Vagina (tissue), 2 donors: ENCODE measurements at regions not wholly inside any gene's neighbourhood (a gene's known extent, or its start where the extent isn't known, plus 50 kb on each side); places are given as distances from the start of the nearest gene placed in this dataset.
"Not testable (repeated sequence)": the region's sequence is repeated elsewhere in the genome, so short reads cannot be mapped to it uniquely, and the experiment has no call there.

Experiments used
- DNase-seq, 2 donors: peaks; one replicate each; pipeline ENCODE4 v3.0.0-alpha.2; 2017; ENCODE audit errors: extremely low spot score in 2 of 2
- H3K27ac ChIP-seq: fragments of 200-600 bp; sonication (generic); one replicate; pipeline ENCODE4 v1.5.1; 2019
- H3K27me3 ChIP-seq: fragments of 200-600 bp; sonication (generic); one replicate; pipeline ENCODE4 v1.5.1; 2019
- H3K36me3 ChIP-seq, 2 donors: fragments of 200-600 bp; sonication (generic); one replicate each; pipeline ENCODE4 v1.5.1; 2017 to 2019
- H3K4me1 ChIP-seq: fragments of 200-600 bp; sonication (generic); one replicate; pipeline ENCODE4 v1.5.1; 2019
- H3K4me3 ChIP-seq, 2 donors: fragments of 200-600 bp; sonication (generic); 1 replicate in 1 of 2; 2 replicates in 1 of 2; pipeline ENCODE4 v1.5.1; 2016 to 2019
- H3K9me3 ChIP-seq: fragments of 200-600 bp; sonication (generic); one replicate; pipeline ENCODE4 v1.5.1; 2019
- CTCF ChIP-seq, 3 experiments: fragments of 450-650 bp in 2 of 3; fragments of 200-600 bp in 1 of 3; sonication (generic) in 1 of 3; IDR thresholded peaks; one replicate each; pipeline ENCODE4 v1.5.1; 2017 to 2019; ENCODE audit warnings: antibody characterized with exemption in 3 of 3, mild to moderate bottlenecking in 2 of 3, moderate library complexity in 2 of 3
- POLR2A ChIP-seq, 2 donors: fragments of 450-650 bp; IDR thresholded peaks; one replicate each; pipeline ENCODE4 v1.6.1; 2017; ENCODE audit warnings: antibody characterized with exemption in 2 of 2, mild to moderate bottlenecking in 2 of 2, moderate library complexity in 2 of 2
- POLR2AphosphoS5 ChIP-seq, 2 donors: sonication (generic); formaldehyde crosslinking; IDR thresholded peaks; one replicate each; pipeline ENCODE4 v1.9.0; 2017; ENCODE audit warnings: antibody characterized with exemption in 2 of 2, mild to moderate bottlenecking in 2 of 2, low read depth in 1 of 2; ENCODE audit not compliant: insufficient read depth in 1 of 2
- intact Hi-C: fragments of 100-400 bp; cut with DNase I; formaldehyde crosslinking; loops from one replicate; pipeline ENCODE4 v1.15.1; 2023

- intact Hi-C loops: no loop called here
Observed at GRCh38 chr4:61004651-61005170, 195.4 kb upstream of the ADGRL3 start.

GRCh38 chr4:61011051-61011450 is 189.1 kb upstream of the ADGRL3 start:
- intact Hi-C loops: no loop called here

More at GRCh38 chr4:61004651-61005170, 195.4 kb upstream of the ADGRL3 start:
- no peak for DNase-seq
- Histone ChIP-seq H3K27me3 (no peaks in the 10 kb centered on the region), H3K36me3 (no peaks in the 10 kb centered on the region), H3K4me3 (no peak overlapping the region), H3K4me1 (no peaks in the 10 kb centered on the region), H3K27ac (no peak overlapping the region), H3K9me3 (no peaks in the 10 kb centered on the region)
- no peak for TF ChIP-seq CTCF (IDR thresholded peaks at IDR 0.05)
- no peak for TF ChIP-seq POLR2AphosphoS5 (IDR thresholded peaks at IDR 0.05; ENCODE audit: insufficient read depth in 1 of 2, low read depth in 1 of 2)
- TF ChIP-seq POLR2A (IDR thresholded peaks at IDR 0.05): no peak

DNA sequence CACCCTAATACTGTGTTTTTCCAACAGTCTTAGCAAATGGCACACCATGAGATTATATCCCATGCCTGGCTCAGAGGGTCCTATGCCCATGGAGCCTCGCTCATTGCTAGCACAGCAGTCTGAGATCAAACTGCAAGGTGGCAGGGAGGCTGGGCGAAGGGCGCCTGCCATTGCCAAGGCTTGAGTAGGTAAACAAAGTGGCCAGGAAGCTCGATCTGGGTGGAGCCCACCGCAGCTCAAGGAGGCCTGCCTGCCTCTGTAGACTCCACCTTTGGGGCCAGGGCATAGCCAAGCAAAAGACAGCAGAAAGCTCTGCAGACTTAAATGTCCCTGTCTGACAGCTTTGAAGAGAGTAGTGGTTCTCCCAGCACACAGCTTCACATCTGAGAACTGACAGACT is 188.2 kb upstream of the ADGRL3 start:
- H3K4me3 ChIP-seq, H3K27ac ChIP-seq, H3K36me3 ChIP-seq, H3K27me3 ChIP-seq, intact Hi-C loops, H3K4me1 ChIP-seq, H3K9me3 ChIP-seq, DNase-seq: not testable (repeated sequence)

More at GRCh38 chr4:61011051-61011450, 189.1 kb upstream of the ADGRL3 start:
- no peaks in the 10 kb centered on the region for H3K27me3 ChIP-seq
- no peaks in the 10 kb centered on the region for H3K9me3 ChIP-seq
- no peak for TF ChIP-seq CTCF (IDR thresholded peaks at IDR 0.05)
- TF ChIP-seq POLR2AphosphoS5 (IDR thresholded peaks at IDR 0.05; ENCODE audit: insufficient read depth in 1 of 2, low read depth in 1 of 2): no peak
- TF ChIP-seq POLR2A (IDR thresholded peaks at IDR 0.05): no peak
- DNase-seq: no peak
- no peak overlapping the region for H3K27ac ChIP-seq
- H3K4me1 ChIP-seq: no peaks in the 10 kb centered on the region
- H3K4me3 ChIP-seq: no peak overlapping the region
- no peaks in the 10 kb centered on the region for H3K36me3 ChIP-seq

- DNase-seq: no peak
- Histone ChIP-seq H3K9me3 (no peaks in the 10 kb centered on the region), H3K4me1 (no peaks in the 10 kb centered on the region), H3K36me3 (no peaks in the 10 kb centered on the region), H3K27ac (no peak overlapping the region), H3K27me3 (no peaks in the 10 kb centered on the region), H3K4me3 (no peak overlapping the region)
- no peak for TF ChIP-seq POLR2A (IDR thresholded peaks at IDR 0.05)
- TF ChIP-seq POLR2AphosphoS5 (IDR thresholded peaks at IDR 0.05; ENCODE audit: insufficient read depth in 1 of 2, low read depth in 1 of 2): no peak
- TF ChIP-seq CTCF (IDR thresholded peaks at IDR 0.05): no peak
- intact Hi-C loops: no loop called here
Observed at GRCh38 chr4:61024610-61025009, 175.5 kb upstream of the ADGRL3 start.

- H3K4me1 ChIP-seq: no peaks in the 10 kb centered on the region
- H3K4me3 ChIP-seq: no peak overlapping the region
- H3K27ac ChIP-seq: no peak overlapping the region
- no peaks in the 10 kb centered on the region for H3K27me3 ChIP-seq
- no peak for TF ChIP-seq POLR2AphosphoS5 (IDR thresholded peaks at IDR 0.05; ENCODE audit: insufficient read depth in 1 of 2, low read depth in 1 of 2)
- TF ChIP-seq POLR2A (IDR thresholded peaks at IDR 0.05): no peak
- TF ChIP-seq CTCF (IDR thresholded peaks at IDR 0.05): no peak
- no peak for DNase-seq
- H3K9me3 ChIP-seq: no peaks in the 10 kb centered on the region
- H3K36me3 ChIP-seq: no peaks in the 10 kb centered on the region
- intact Hi-C loops: no loop called here
Observed at GRCh38 chr4:61027939-61028338, 172.2 kb upstream of the ADGRL3 start.
